ENCODE measurements at regions not wholly inside any gene's neighbourhood (a gene's known extent, or its start where the extent isn't known, plus 50 kb on each side); places are given as distances from the start of the nearest gene placed in this dataset.

- H4K5ac ChIP-seq (ENCODE audit: insufficient read length, low read depth, low read length) = no peak overlapping the region
- H3K23ac ChIP-seq (ENCODE audit: insufficient read length, low read depth, low read length) = no peak overlapping the region
- Mint-ChIP-seq H3K36me3 (ENCODE audit: insufficient read depth in 1 of 3, low read depth in 3 of 3) (peaks cover 8 to 31% (median 30%) of the 10 kb centered on the region in 3 experiments), H3K9me3 (peaks cover 81 to 86% of the 10 kb centered on the region in 2 experiments), H3K4me1 (no peaks in the 10 kb centered on the region), H3K27ac (no peak overlapping the region), H3K4me3 (no peak overlapping the region), H3K27me3 (ENCODE audit: low read depth) (peaks cover 3% of the 10 kb centered on the region)
- H4K8ac ChIP-seq (replicated peaks; ENCODE audit: insufficient read length, low read depth, low read length) = no peak overlapping the region
- H2BK5ac ChIP-seq (ENCODE audit: insufficient read length, low read length) = no peak overlapping the region
- H3K4me1 ChIP-seq (ENCODE audit: insufficient read depth, low read length) = no peaks in the 10 kb centered on the region
- no peak overlapping the region for H3K9ac ChIP-seq (ENCODE audit: extremely low read depth, insufficient read length, low read length)
- H3K23me2 ChIP-seq (ENCODE audit: insufficient read length, low read depth, low read length, poor library complexity, severe bottlenecking) = no peaks in the 10 kb centered on the region
- H3K79me1 ChIP-seq (ENCODE audit: insufficient read depth, low read depth, low read length, poor library complexity, severe bottlenecking) = no peaks in the 10 kb centered on the region
- H2AK5ac ChIP-seq (ENCODE audit: insufficient read length, low read length) = no peak overlapping the region
- H3K9me3 ChIP-seq (ENCODE audit: control insufficient read depth, low read depth, low read length) = peaks cover 91% of the 10 kb centered on the region
- WGBS (ENCODE audit: extremely low coverage, insufficient read length, low lambda C conversion rate) = no CpG with 5 or more reads among the region's 81 CpGs
- H2BK15ac ChIP-seq (ENCODE audit: low read depth, low read length) = no peak overlapping the region
- no peaks in the 10 kb centered on the region for H3K27me3 ChIP-seq (ENCODE audit: insufficient read depth, low read length)
- H2AFZ ChIP-seq (ENCODE audit: low read length) = no peak overlapping the region
- H3K4ac ChIP-seq (ENCODE audit: low read depth, low read length) = no peak overlapping the region
- H2BK120ac ChIP-seq (ENCODE audit: low read depth, low read length, poor library complexity, severe bottlenecking) = no peak overlapping the region
- no peak overlapping the region for H2BK20ac ChIP-seq (ENCODE audit: low read depth, low read length, poor library complexity, severe bottlenecking)
- DNase-seq = no peak
- H3K14ac ChIP-seq (ENCODE audit: insufficient read depth, low read length) = no peak overlapping the region
- no peak overlapping the region for H3K27ac ChIP-seq (ENCODE audit: insufficient read length, low read depth, low read length)
- TF ChIP-seq, protein P1, sequence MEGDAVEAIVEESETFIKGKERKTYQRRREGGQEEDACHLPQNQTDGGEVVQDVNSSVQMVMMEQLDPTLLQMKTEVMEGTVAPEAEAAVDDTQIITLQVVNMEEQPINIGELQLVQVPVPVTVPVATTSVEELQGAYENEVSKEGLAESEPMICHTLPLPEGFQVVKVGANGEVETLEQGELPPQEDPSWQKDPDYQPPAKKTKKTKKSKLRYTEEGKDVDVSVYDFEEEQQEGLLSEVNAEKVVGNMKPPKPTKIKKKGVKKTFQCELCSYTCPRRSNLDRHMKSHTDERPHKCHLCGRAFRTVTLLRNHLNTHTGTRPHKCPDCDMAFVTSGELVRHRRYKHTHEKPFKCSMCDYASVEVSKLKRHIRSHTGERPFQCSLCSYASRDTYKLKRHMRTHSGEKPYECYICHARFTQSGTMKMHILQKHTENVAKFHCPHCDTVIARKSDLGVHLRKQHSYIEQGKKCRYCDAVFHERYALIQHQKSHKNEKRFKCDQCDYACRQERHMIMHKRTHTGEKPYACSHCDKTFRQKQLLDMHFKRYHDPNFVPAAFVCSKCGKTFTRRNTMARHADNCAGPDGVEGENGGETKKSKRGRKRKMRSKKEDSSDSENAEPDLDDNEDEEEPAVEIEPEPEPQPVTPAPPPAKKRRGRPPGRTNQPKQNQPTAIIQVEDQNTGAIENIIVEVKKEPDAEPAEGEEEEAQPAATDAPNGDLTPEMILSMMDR (conservative IDR thresholded peaks at IDR 0.05) = no peak
- H4K20me1 ChIP-seq (ENCODE audit: control insufficient read depth, insufficient read depth, insufficient read length) = no peaks in the 10 kb centered on the region
- H4K91ac ChIP-seq (ENCODE audit: insufficient read length, low read depth, low read length) = no peak overlapping the region
- H3K79me2 ChIP-seq (ENCODE audit: insufficient read depth, low read length) = no peaks in the 10 kb centered on the region
- H2BK12ac ChIP-seq (ENCODE audit: insufficient read length, low read depth, low read length) = no peak overlapping the region
- H3T11ph ChIP-seq (ENCODE audit: low read length) = no peak overlapping the region
- no peak overlapping the region for H3K18ac ChIP-seq (ENCODE audit: insufficient read length, low read depth, low read length)
- H3K4me2 ChIP-seq (ENCODE audit: insufficient read depth, insufficient read length, low read length) = no peak overlapping the region
- H3K56ac ChIP-seq (ENCODE audit: insufficient read length, low read depth, low read length) = no peak overlapping the region
These were observed 58.9 kb upstream of the NUPR2 start for GRCh38 chr7:56174875-56175760.

Data from H9 (cell line).